WERI-Rb-1 (cell line): ENCODE measurements at regions not wholly inside any gene's neighbourhood (a gene's known extent, or its start where the extent isn't known, plus 50 kb on each side); places are given as distances from the start of the nearest gene placed in this dataset.

ENCODE experiments used
- DNase-seq: peaks from one replicate; pipeline ENCODE4 v3.0.0-alpha.2; 2020
- H3K27ac ChIP-seq: fragments of 250-450 bp; sonication (Bioruptor Pico); 2 replicates; pipeline ENCODE4 v1.5.1; 2020; ENCODE audit warnings: mild to moderate bottlenecking, moderate library complexity
- H3K27me3 ChIP-seq: fragments of 250-450 bp; sonication (Bioruptor Pico); 2 replicates; pipeline ENCODE4 v1.5.1; 2021; ENCODE audit warnings: mild to moderate bottlenecking, low read depth, moderate library complexity; ENCODE audit not compliant: insufficient read depth, severe bottlenecking
- H3K36me3 ChIP-seq: fragments of 250-450 bp; sonication (Bioruptor Pico); 2 replicates; pipeline ENCODE4 v1.5.1; 2020; ENCODE audit warnings: mild to moderate bottlenecking, moderate library complexity
- H3K4me3 ChIP-seq: 2 replicates; pipeline ENCODE4 v1.5.1; 2011; ENCODE audit warnings: low read depth, mild to moderate bottlenecking, control low read depth, low read length
- H3K9me3 ChIP-seq: fragments of 250-450 bp; sonication (Bioruptor Pico); 2 replicates; pipeline ENCODE4 v1.5.1; 2021; ENCODE audit warnings: mild to moderate bottlenecking, moderate library complexity; ENCODE audit not compliant: severe bottlenecking
- TF ChIP-seq, protein P1 (sequence below): IDR thresholded peaks from 2 replicates; pipeline ENCODE4 v1.5.1; 2011; ENCODE audit warnings: low read depth, mild to moderate bottlenecking, control low read depth, inconsistent platforms, low read length

GRCh38 chr5:93101661-93102060 lies 479.4 kb downstream of the NR2F1-AS1 start:
- TF ChIP-seq, protein P1, sequence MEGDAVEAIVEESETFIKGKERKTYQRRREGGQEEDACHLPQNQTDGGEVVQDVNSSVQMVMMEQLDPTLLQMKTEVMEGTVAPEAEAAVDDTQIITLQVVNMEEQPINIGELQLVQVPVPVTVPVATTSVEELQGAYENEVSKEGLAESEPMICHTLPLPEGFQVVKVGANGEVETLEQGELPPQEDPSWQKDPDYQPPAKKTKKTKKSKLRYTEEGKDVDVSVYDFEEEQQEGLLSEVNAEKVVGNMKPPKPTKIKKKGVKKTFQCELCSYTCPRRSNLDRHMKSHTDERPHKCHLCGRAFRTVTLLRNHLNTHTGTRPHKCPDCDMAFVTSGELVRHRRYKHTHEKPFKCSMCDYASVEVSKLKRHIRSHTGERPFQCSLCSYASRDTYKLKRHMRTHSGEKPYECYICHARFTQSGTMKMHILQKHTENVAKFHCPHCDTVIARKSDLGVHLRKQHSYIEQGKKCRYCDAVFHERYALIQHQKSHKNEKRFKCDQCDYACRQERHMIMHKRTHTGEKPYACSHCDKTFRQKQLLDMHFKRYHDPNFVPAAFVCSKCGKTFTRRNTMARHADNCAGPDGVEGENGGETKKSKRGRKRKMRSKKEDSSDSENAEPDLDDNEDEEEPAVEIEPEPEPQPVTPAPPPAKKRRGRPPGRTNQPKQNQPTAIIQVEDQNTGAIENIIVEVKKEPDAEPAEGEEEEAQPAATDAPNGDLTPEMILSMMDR, result no peak
- no peaks in the 10 kb centered on the region for H3K27me3 ChIP-seq
- H3K9me3 ChIP-seq, result no peaks in the 10 kb centered on the region
- H3K27ac ChIP-seq, result no peak overlapping the region
- H3K36me3 ChIP-seq, result no peaks in the 10 kb centered on the region
- no peak for DNase-seq
- no peak overlapping the region for H3K4me3 ChIP-seq

DNA sequence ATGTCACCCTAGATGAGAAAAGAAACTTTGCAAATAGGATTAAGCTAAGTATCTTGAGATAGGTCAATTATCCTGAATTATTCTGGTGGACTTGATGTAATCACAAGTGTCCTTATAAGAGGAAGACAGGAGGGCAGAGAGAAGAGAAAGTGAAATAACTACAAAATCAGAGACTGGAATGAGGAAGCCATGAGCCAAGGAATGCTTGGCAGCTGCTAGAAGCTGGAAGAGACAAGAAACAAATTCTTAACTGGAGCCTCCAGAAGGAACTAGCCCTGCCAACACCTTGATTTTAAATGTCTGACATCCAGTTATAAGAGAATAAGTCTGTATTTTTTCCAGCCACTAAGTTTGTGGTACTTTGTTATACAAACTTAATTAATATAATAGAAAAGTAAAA lies 480.0 kb downstream of the NR2F1-AS1 start:
- TF ChIP-seq, protein P1, result no peak
- no peak for DNase-seq
- no peak overlapping the region for H3K4me3 ChIP-seq
- H3K27ac ChIP-seq, result no peak overlapping the region
- no peaks in the 10 kb centered on the region for H3K9me3 ChIP-seq
- H3K36me3 ChIP-seq, result no peaks in the 10 kb centered on the region
- H3K27me3 ChIP-seq, result no peaks in the 10 kb centered on the region

GRCh38 chr5:93100428-93100827 lies 480.6 kb downstream of the NR2F1-AS1 start:
- no peak overlapping the region for H3K27ac ChIP-seq
- H3K4me3 ChIP-seq, result no peak overlapping the region
- H3K9me3 ChIP-seq, result no peaks in the 10 kb centered on the region
- no peak for DNase-seq
- TF ChIP-seq, protein P1, result no peak
- no peaks in the 10 kb centered on the region for H3K27me3 ChIP-seq
- H3K36me3 ChIP-seq, result no peaks in the 10 kb centered on the region

DNA sequence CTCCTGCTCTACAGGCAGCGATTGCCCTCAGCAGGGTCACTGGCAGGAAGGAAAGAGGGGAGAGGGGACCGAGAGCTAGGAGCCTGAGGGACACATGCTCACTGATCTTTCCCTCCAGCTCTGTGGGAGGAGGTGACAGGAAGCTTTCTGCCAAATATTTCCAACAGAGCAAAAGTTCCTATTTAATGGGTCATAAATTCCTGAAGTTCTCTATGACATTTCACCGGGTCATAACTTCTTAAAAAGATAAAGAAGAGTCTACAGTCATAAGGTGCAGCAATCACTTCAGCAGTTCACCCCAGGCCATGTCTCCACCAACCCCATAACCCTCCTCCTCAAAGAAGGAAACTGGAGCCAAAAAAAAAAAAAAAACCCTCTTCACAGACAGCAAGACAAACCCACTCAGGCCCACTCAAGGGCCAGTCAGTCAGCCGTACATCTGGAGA lies 481.1 kb downstream of the NR2F1-AS1 start:
- Histone ChIP-seq H3K27ac (no peak overlapping the region), H3K9me3 (no peaks in the 10 kb centered on the region), H3K36me3 (no peaks in the 10 kb centered on the region), H3K27me3 (no peaks in the 10 kb centered on the region), H3K4me3 (no peak overlapping the region)
- TF ChIP-seq, protein P1, result no peak
- DNase-seq, result no peak

DNA sequence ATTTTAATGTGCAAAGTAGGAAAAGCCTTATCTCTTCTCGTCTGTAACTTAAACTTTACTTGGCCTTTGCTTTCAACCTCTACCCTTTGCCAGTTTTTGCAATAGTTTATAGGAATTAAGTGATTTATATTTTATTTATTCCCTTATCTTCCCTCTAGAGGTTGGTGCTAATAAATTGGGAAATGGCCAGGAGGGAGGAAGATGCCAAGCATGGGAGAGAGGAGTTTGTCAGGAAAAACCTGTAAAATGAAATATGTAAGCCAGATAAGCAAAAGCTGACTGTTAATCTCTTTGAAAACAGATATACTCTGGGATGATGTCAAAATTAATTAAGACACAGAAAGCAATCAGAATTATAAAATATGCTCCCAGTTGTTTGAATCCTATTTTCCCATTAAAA lies 484.5 kb downstream of the NR2F1-AS1 start:
- H3K9me3 ChIP-seq, result no peaks in the 10 kb centered on the region
- no peaks in the 10 kb centered on the region for H3K36me3 ChIP-seq
- DNase-seq, result no peak
- no peaks in the 10 kb centered on the region for H3K27me3 ChIP-seq
- no peak overlapping the region for H3K27ac ChIP-seq
- H3K4me3 ChIP-seq, result no peak overlapping the region
- TF ChIP-seq, protein P1, result no peak

DNA sequence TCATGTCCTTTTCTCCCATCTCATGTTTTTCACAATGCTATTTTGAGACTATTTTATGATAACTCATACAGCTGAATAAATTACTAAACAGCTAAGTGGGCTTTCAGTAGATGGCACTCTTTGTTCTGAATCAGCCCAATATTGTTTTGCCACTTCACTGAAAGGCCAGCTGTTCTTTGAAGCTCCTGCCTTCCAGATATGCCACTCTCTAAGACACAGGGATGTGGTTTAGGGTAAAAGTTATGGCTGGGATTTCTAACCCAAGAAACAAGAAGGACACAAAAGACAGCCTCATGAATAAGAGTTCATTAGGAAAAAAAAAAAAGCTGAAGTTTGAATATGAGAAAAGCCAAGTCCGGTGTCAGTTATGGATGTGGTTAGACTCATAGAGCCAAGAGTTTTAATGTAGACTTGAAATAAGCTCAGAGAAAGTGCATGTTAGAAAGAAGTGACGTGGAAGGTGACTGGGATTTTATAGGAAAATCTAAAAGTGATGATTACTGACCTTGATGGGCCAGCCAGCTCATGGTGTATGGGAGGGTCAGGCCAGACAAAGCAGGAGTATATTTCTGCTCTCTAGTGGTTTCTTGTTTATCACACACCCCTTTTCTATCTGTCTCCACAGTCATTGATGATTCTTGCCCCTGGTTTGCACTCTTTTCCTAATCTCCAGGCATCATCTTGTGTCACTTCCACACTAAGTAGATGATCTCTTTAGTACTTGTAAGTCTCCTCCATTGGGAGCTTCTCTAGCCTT lies 488.5 kb downstream of the NR2F1-AS1 start:
- Histone ChIP-seq H3K27ac (no peak overlapping the region), H3K36me3 (no peaks in the 10 kb centered on the region), H3K4me3 (no peak overlapping the region), H3K9me3 (no peaks in the 10 kb centered on the region), H3K27me3 (no peaks in the 10 kb centered on the region)
- DNase-seq, result no peak
- TF ChIP-seq, protein P1, result no peak
